Uterus (tissue), 2 donors: ENCODE measurements at regions not wholly inside any gene's neighbourhood (a gene's known extent, or its start where the extent isn't known, plus 50 kb on each side); places are given as distances from the start of the nearest gene placed in this dataset.

Source experiments
- CTCF ChIP-seq, 4 experiments: fragments of 200-600 bp in 2 of 4; fragments of 450-650 bp in 2 of 4; sonication (generic) in 2 of 4; IDR thresholded peaks; one replicate each; pipeline ENCODE4 v1.5.1; 2016 to 2019; ENCODE audit warnings: antibody characterized with exemption in 4 of 4, mild to moderate bottlenecking in 2 of 4, moderate library complexity in 1 of 4
- POLR2A ChIP-seq, 2 donors: fragments of 450-650 bp; IDR thresholded peaks; one replicate each; pipeline ENCODE4 v1.6.1; 2016; ENCODE audit warnings: antibody characterized with exemption in 2 of 2, mild to moderate bottlenecking in 1 of 2, moderate library complexity in 1 of 2

DNA sequence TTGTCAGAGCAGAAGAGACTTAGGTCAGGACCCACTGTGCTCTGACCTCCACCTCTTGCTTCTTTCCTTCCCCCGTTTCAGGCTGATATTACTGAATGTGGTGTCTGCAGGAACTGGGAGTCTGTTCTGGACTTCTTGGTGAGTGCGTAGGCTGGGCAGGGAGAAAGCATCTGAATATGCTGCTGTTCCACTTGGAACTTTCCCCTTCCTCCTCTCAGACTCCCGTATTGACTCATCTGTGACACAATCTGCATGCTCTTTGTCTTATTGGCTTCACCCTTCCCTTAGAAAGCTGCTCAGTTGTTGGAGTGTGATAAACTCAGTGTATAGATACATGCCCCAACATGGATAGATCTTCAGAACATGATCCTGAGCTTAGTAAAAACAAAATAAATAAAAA lies 137.6 kb upstream of the HABP2 start:
- TF ChIP-seq CTCF (IDR thresholded peaks at IDR 0.05) = no peak
- TF ChIP-seq POLR2A (IDR thresholded peaks at IDR 0.05) = no peak
